Gastroesophageal sphincter (tissue), 3 donors: ENCODE measurements at regions not wholly inside any gene's neighbourhood (a gene's known extent, or its start where the extent isn't known, plus 50 kb on each side); places are given as distances from the start of the nearest gene placed in this dataset.

Experiments used
- EP300 ChIP-seq: sonication (generic); formaldehyde crosslinking; IDR thresholded peaks from one replicate; pipeline ENCODE4 v1.6.1; 2017; ENCODE audit warnings: antibody characterized with exemption, mild to moderate bottlenecking
- TF ChIP-seq, protein P1 (sequence below), 4 experiments: fragments of 200-600 bp in 2 of 4; fragments of 450-650 bp in 2 of 4; sonication (generic) in 1 of 4; IDR thresholded peaks; one replicate each; pipeline ENCODE4 v1.5.1; 2017 to 2019; ENCODE audit warnings: antibody characterized with exemption in 4 of 4, mild to moderate bottlenecking in 2 of 4, moderate library complexity in 2 of 4

GRCh38 chr10:58456179-58456578, 56.5 kb upstream of the BICC1 start:
- TF ChIP-seq EP300: no peak
- TF ChIP-seq, protein P1, sequence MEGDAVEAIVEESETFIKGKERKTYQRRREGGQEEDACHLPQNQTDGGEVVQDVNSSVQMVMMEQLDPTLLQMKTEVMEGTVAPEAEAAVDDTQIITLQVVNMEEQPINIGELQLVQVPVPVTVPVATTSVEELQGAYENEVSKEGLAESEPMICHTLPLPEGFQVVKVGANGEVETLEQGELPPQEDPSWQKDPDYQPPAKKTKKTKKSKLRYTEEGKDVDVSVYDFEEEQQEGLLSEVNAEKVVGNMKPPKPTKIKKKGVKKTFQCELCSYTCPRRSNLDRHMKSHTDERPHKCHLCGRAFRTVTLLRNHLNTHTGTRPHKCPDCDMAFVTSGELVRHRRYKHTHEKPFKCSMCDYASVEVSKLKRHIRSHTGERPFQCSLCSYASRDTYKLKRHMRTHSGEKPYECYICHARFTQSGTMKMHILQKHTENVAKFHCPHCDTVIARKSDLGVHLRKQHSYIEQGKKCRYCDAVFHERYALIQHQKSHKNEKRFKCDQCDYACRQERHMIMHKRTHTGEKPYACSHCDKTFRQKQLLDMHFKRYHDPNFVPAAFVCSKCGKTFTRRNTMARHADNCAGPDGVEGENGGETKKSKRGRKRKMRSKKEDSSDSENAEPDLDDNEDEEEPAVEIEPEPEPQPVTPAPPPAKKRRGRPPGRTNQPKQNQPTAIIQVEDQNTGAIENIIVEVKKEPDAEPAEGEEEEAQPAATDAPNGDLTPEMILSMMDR (IDR thresholded peaks at IDR 0.05): no peak
